ENCODE measurements at regions not wholly inside any gene's neighbourhood (a gene's known extent, or its start where the extent isn't known, plus 50 kb on each side); places are given as distances from the start of the nearest gene placed in this dataset.

DNA sequence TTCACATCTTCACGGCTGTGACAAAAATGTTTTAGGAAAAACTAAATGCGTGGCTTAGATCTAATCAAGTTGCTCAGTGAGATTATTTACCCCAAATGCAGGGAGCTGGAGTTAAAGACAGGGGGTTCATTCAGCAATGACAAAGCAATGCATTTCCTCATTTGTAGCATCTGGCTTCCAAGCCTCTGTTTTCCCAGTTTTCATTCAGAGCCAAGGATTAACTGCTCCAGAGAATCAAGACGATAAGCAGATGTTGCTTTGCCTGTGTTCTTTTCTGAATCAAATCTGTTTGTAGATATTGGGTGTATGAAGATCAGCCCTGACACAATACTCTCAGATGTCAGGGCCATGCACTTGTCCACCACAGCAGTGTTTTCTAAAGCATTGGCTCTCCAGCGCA lies 147.4 kb upstream of the SIX2 start:
- H3K4me3 ChIP-seq = no peak overlapping the region
- H3K36me3 ChIP-seq = no peaks in the 10 kb centered on the region
- TF ChIP-seq, protein P1, sequence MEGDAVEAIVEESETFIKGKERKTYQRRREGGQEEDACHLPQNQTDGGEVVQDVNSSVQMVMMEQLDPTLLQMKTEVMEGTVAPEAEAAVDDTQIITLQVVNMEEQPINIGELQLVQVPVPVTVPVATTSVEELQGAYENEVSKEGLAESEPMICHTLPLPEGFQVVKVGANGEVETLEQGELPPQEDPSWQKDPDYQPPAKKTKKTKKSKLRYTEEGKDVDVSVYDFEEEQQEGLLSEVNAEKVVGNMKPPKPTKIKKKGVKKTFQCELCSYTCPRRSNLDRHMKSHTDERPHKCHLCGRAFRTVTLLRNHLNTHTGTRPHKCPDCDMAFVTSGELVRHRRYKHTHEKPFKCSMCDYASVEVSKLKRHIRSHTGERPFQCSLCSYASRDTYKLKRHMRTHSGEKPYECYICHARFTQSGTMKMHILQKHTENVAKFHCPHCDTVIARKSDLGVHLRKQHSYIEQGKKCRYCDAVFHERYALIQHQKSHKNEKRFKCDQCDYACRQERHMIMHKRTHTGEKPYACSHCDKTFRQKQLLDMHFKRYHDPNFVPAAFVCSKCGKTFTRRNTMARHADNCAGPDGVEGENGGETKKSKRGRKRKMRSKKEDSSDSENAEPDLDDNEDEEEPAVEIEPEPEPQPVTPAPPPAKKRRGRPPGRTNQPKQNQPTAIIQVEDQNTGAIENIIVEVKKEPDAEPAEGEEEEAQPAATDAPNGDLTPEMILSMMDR (IDR thresholded peaks at IDR 0.05) = no peak
- TF ChIP-seq EP300 (IDR thresholded peaks at IDR 0.05) (no peak), POLR2A (IDR thresholded peaks at IDR 0.05) (no peak)
- no peaks in the 10 kb centered on the region for H3K27me3 ChIP-seq
- WGBS, 2 donors = 59 to 60% methylated on average over 4 of the region's 4 CpGs
- DNase-seq (ENCODE audit: low spot score in 2 of 2) = no peak
- no peaks in the 10 kb centered on the region for H3K4me1 ChIP-seq
- no peak overlapping the region for H3K27ac ChIP-seq
- no peaks in the 10 kb centered on the region for H3K9me3 ChIP-seq

DNA sequence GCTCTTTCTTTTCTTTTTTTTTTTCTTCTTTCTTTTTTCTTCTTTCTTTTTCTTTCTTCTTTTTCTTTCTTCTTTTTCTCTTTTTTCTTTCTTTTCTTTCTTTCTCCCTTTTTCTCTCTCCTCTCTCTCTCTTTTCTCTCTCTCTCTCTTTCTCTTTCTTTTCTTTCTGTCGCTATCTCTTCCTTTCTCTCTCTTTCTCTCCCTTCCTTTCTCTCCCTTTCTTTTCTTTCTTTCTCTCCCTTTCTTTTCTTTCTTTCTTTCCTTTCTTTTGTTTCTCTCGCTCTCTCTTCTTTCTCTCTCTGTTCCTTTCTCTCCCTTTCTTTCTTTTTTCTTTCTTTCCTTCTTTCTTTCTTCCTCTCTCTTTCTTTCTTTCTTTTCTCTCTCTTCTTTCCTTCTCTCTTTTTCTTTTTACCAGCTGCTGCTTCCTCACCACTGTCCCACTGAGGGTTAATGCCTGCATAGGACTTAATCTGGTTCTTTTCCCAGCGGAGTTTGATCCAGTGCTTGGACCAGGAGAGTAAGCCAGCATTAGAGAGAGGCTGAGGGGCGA lies 145.4 kb upstream of the SIX2 start:
- Histone ChIP-seq H3K27me3 (no peaks in the 10 kb centered on the region), H3K4me3 (no peak overlapping the region), H3K27ac (no peak overlapping the region), H3K9me3 (peaks cover 0 to 18% (median 2%) of the 10 kb centered on the region in 4 donors), H3K36me3 (no peaks in the 10 kb centered on the region), H3K4me1 (no peaks in the 10 kb centered on the region)
- no peak for TF ChIP-seq POLR2A (IDR thresholded peaks at IDR 0.05)
- TF ChIP-seq, protein P1 (IDR thresholded peaks at IDR 0.05) = no peak
- TF ChIP-seq EP300 (IDR thresholded peaks at IDR 0.05) = no peak
- DNase-seq (ENCODE audit: low spot score in 2 of 2) = no peak
- 80 to 86% methylated on average over 4 of the region's 4 CpGs for WGBS, 2 donors

DNA sequence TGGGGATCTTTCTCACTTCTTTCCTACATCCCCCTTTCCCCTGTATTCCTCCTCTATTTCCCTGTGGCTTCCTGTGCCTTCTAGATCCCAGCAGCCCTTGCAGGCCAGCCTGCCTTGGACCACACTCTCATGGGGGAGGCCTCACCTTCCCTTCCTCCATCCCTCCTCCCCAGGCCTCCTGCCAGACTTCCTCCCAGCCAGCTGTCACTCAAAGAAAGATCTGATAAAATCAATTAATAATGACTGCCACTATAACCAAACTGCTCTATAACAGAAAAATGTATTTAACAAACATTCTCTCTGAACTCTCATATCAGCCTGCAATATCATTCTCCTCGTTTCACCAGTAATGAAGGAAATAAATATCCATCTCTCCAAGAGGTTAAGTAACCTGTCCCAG lies 144.9 kb upstream of the SIX2 start:
- 51 to 69% methylated on average over 1 of the region's 1 CpG for WGBS, 2 donors
- Histone ChIP-seq H3K36me3 (no peaks in the 10 kb centered on the region), H3K9me3 (peaks cover 0 to 18% (median 2%) of the 10 kb centered on the region in 4 donors), H3K27me3 (no peaks in the 10 kb centered on the region), H3K4me3 (no peak overlapping the region), H3K4me1 (no peaks in the 10 kb centered on the region), H3K27ac (no peak overlapping the region)
- DNase-seq (ENCODE audit: low spot score in 2 of 2) = no peak
- no peak for TF ChIP-seq POLR2A (IDR thresholded peaks at IDR 0.05)
- TF ChIP-seq, protein P1 (IDR thresholded peaks at IDR 0.05) = no peak
- TF ChIP-seq EP300 (IDR thresholded peaks at IDR 0.05) = no peak

DNA sequence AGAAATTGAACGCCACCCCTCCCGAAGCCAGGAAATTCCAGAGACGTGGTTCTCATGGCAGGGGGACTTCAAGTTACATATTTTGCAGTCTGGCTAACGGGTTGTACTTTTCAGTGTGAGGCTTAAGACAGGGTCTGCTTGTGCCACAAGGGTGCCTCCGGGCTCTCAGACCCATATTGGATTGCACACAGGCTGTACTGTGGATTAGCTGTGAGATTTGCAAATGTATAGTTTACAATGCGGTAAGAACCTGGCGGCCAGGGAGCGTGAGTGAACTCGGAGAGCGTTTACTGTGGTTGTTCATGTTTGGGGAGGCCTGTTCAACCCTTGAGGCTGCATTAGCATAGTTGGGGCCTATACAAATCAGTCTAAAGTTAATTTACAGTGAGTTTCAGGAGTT lies 143.9 kb upstream of the SIX2 start:
- H3K4me1 ChIP-seq = no peaks in the 10 kb centered on the region
- H3K4me3 ChIP-seq = no peak overlapping the region
- WGBS, 2 donors = 77% methylated on average over 10 of the region's 10 CpGs
- TF ChIP-seq, protein P1 (IDR thresholded peaks at IDR 0.05) = no peak
- TF ChIP-seq EP300 (IDR thresholded peaks at IDR 0.05) (no peak), POLR2A (IDR thresholded peaks at IDR 0.05) (no peak)
- peaks cover 0 to 22% (median 2%) of the 10 kb centered on the region in 4 donors for H3K9me3 ChIP-seq
- H3K27ac ChIP-seq = no peak overlapping the region
- H3K27me3 ChIP-seq = no peaks in the 10 kb centered on the region
- DNase-seq (ENCODE audit: low spot score in 2 of 2) = no peak
- no peaks in the 10 kb centered on the region for H3K36me3 ChIP-seq

DNA sequence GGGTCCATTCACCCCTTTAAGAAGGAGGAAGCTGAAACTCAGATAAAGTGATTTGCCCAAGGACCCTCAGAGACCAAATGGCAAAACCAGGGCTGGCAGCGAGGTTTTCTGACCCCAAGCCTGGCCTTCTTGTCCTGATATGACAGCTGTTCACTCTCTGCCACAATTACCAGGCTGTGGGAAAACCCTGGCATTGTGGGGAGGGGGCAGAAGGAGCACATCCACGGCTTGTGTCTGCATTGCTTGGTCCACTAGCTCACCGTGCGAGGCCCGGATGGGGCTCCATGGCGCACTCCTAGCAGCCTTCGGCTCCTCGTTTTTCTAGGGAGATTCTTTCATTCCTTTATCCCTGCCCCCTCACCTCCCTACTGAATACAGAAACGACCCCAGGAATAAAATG lies 143.4 kb upstream of the SIX2 start:
- H3K4me1 ChIP-seq = no peaks in the 10 kb centered on the region
- no peak for DNase-seq (ENCODE audit: low spot score in 2 of 2)
- peaks cover 0 to 22% (median 2%) of the 10 kb centered on the region in 4 donors for H3K9me3 ChIP-seq
- H3K4me3 ChIP-seq = no peak overlapping the region
- TF ChIP-seq EP300 (IDR thresholded peaks at IDR 0.05) (no peak), POLR2A (IDR thresholded peaks at IDR 0.05) (no peak)
- TF ChIP-seq, protein P1 (IDR thresholded peaks at IDR 0.05) = no peak
- H3K27ac ChIP-seq = no peak overlapping the region
- 72 to 73% methylated on average over 9 of the region's 9 CpGs for WGBS, 2 donors
- no peaks in the 10 kb centered on the region for H3K36me3 ChIP-seq
- H3K27me3 ChIP-seq = no peaks in the 10 kb centered on the region

All from tibial nerve (tissue), 4 donors.